T-cell (primary cell): ENCODE measurements at regions not wholly inside any gene's neighbourhood (a gene's known extent, or its start where the extent isn't known, plus 50 kb on each side); places are given as distances from the start of the nearest gene placed in this dataset.
"Not testable (repeated sequence)": the region's sequence is repeated elsewhere in the genome, so short reads cannot be mapped to it uniquely, and the experiment has no call there.

ENCODE experiments used
- ATAC-seq, 4 experiments: fragments of 200-7000 bp in 3 of 4; fragments of 150-1000 bp in 1 of 4; cut with Tn5 transposase; replicated peaks in 1 of 4; 1 replicate in 3 of 4; 2 replicates in 1 of 4; pipeline ENCODE4 v1.10.0; 2021; ENCODE audit warnings: moderate library complexity in 3 of 4, mild to moderate bottlenecking in 2 of 4, moderate number of reproducible peaks in 1 of 4
- CTCF ChIA-PET, 2 donors: fragments of 300-600 bp; sonication (Branson Sonifier 250); formaldehyde crosslinking; loops; one replicate each; lab custom pipeline; 2022; ENCODE audit warnings: antibody characterized with exemption in 2 of 2; lab: Charles Lee
- POLR2A ChIA-PET, 2 donors: fragments of 300-600 bp; sonication (Branson Sonifier 250); formaldehyde crosslinking; loops; one replicate each; lab custom pipeline; 2022; ENCODE audit warnings: antibody characterized with exemption in 2 of 2; lab: Charles Lee
- DNase-seq, 35 experiments: peaks; one replicate each; pipeline versions ENCODE4 v3.0.0 to v3.0.0-alpha.2; 2013 to 2023
- H3K27ac ChIP-seq: one replicate; pipeline ENCODE4 v1.5.1; 2013; ENCODE audit warnings: low read length
- H3K27me3 ChIP-seq, 2 experiments: replicated peaks in 1 of 2; 1 replicate in 1 of 2; 2 replicates in 1 of 2; pipeline versions ENCODE4 v1.6.1 to v1.7.0; 2013; ENCODE audit warnings: low read length in 1 of 2, mixed read lengths in 1 of 2; ENCODE audit not compliant: control insufficient read depth in 2 of 2, insufficient read depth in 2 of 2; ENCODE audit errors: extremely low read depth in 1 of 2
- H3K36me3 ChIP-seq, 2 donors: 1 replicate in 1 of 2; 2 replicates in 1 of 2; pipeline versions ENCODE4 v1.6.1 to v1.7.0; 2013; ENCODE audit warnings: low read length in 1 of 2; ENCODE audit not compliant: control insufficient read depth in 2 of 2, insufficient read depth in 1 of 2; ENCODE audit errors: extremely low read depth in 1 of 2
- H3K4me1 ChIP-seq, 2 experiments: 1 replicate in 1 of 2; 2 replicates in 1 of 2; pipeline versions ENCODE4 v1.6.1 to v1.7.0; 2013; ENCODE audit warnings: low read length in 2 of 2, mixed read lengths in 1 of 2; ENCODE audit not compliant: insufficient read depth in 2 of 2, control insufficient read depth in 1 of 2; ENCODE audit errors: extremely low read depth in 1 of 2
- H3K4me3 ChIP-seq, 2 donors: 1 replicate in 1 of 2; 2 replicates in 1 of 2; pipeline versions ENCODE4 v1.5.1 to v1.7.0; 2013; ENCODE audit warnings: mild to moderate bottlenecking in 2 of 2, low read length in 1 of 2, moderate library complexity in 1 of 2; ENCODE audit not compliant: control insufficient read depth in 1 of 2; ENCODE audit errors: extremely low read depth in 1 of 2
- H3K9me3 ChIP-seq: 2 replicates; pipeline ENCODE4 v1.7.0; 2013
- H3K27ac Mint-ChIP-seq, 2 donors: one replicate each; pipeline ENCODE4 v1.8.0; 2020 to 2021; ENCODE audit warnings: mild to moderate bottlenecking in 2 of 2, mixed read lengths in 2 of 2
- H3K27me3 Mint-ChIP-seq, 2 donors: one replicate each; pipeline ENCODE4 v1.8.0; 2021 to 2022; ENCODE audit warnings: mixed read lengths in 2 of 2
- H3K36me3 Mint-ChIP-seq: one replicate; pipeline ENCODE4 v1.8.0; 2021; ENCODE audit warnings: mixed read lengths
- H3K4me1 Mint-ChIP-seq, 3 donors: one replicate each; pipeline ENCODE4 v1.8.0; 2020 to 2022; ENCODE audit warnings: mixed read lengths in 3 of 3, mild to moderate bottlenecking in 1 of 3
- H3K4me3 Mint-ChIP-seq, 3 donors: one replicate each; pipeline ENCODE4 v1.8.0; 2020 to 2022; ENCODE audit warnings: mild to moderate bottlenecking in 3 of 3, mixed read lengths in 3 of 3, moderate library complexity in 3 of 3
- H3K9me3 Mint-ChIP-seq, 3 donors: one replicate each; pipeline ENCODE4 v1.8.0; 2020 to 2022; ENCODE audit warnings: mixed read lengths in 3 of 3
- WGBS: methylation state at CpG from one replicate; pipeline ENCODE4 v1.1.5; 2013; ENCODE audit warnings: missing lambda C conversion rate; ENCODE audit not compliant: insufficient coverage; 5-methylcytosine and 5-hydroxymethylcytosine counted together

GRCh38 chr12:131263626-131264025 lies 309.9 kb downstream of the ADGRD1 start:
- Mint-ChIP-seq H3K36me3 (no peaks in the 10 kb centered on the region), H3K4me3 (no peak overlapping the region), H3K4me1 (no peaks in the 10 kb centered on the region), H3K9me3 (peaks cover 0 to 3% (median 0%) of the 10 kb centered on the region in 3 donors), H3K27ac (no peak overlapping the region), H3K27me3 (peaks cover 0 to 2% of the 10 kb centered on the region in 2 donors)
- no peak overlapping the region for H3K4me3 ChIP-seq
- ATAC-seq (no peak), DNase-seq (no peak)
- H3K36me3 ChIP-seq, result no peaks in the 10 kb centered on the region
- peaks cover 0 to 5% of the 10 kb centered on the region in 2 experiments for H3K27me3 ChIP-seq
- POLR2A ChIA-PET, result interaction anchor here in 1 of 2 donors (0.7 kb wide), 1 partner anchor 329 kb away, joined by 6 read pairs; no protein-coding TSS in a partner anchor
- WGBS, result 95% methylated on average over 6 of the region's 10 CpGs
- CTCF ChIA-PET, result no interaction called here
- H3K9me3 ChIP-seq, result no peaks in the 10 kb centered on the region
- no peaks in the 10 kb centered on the region for H3K4me1 ChIP-seq
- H3K27ac ChIP-seq, result no peak overlapping the region

- Mint-ChIP-seq H3K9me3 (no peaks in the 10 kb centered on the region), H3K27ac (no peak overlapping the region), H3K4me1 (no peaks in the 10 kb centered on the region), H3K27me3 (peaks cover 0 to 2% of the 10 kb centered on the region in 2 donors), H3K36me3 (no peaks in the 10 kb centered on the region), H3K4me3 (no peak overlapping the region)
- ChIA-PET POLR2A (no interaction called here), CTCF (no interaction called here)
- H3K9me3 ChIP-seq, result no peaks in the 10 kb centered on the region
- H3K36me3 ChIP-seq, result no peaks in the 10 kb centered on the region
- WGBS, result 86% methylated on average over 8 of the region's 10 CpGs
- DNase-seq (no peak), ATAC-seq (no peak)
- H3K4me1 ChIP-seq, result no peaks in the 10 kb centered on the region
- no peak overlapping the region for H3K27ac ChIP-seq
- H3K27me3 ChIP-seq, result peaks cover 0 to 8% of the 10 kb centered on the region in 2 experiments
- no peak overlapping the region for H3K4me3 ChIP-seq
Measured at GRCh38 chr12:131264635-131265034, 310.9 kb downstream of the ADGRD1 start.

GRCh38 chr12:131266591-131267467 lies 313.1 kb downstream of the ADGRD1 start:
- Histone ChIP-seq H3K4me1 (no peaks in the 10 kb centered on the region), H3K9me3 (no peaks in the 10 kb centered on the region), H3K27me3 (peaks cover 0 to 7% of the 10 kb centered on the region in 2 experiments), H3K4me3 (no peak overlapping the region), H3K27ac (no peak overlapping the region), H3K36me3 (no peaks in the 10 kb centered on the region)
- Mint-ChIP-seq H3K36me3 (no peaks in the 10 kb centered on the region), H3K27ac (no peak overlapping the region), H3K27me3 (no peaks in the 10 kb centered on the region), H3K4me3 (no peak overlapping the region), H3K4me1 (no peaks in the 10 kb centered on the region), H3K9me3 (no peaks in the 10 kb centered on the region)
- CTCF ChIA-PET, result no interaction called here
- ATAC-seq, result no peak
- WGBS, result 74% methylated on average over 15 of the region's 19 CpGs
- DNase-seq, result no peak
- POLR2A ChIA-PET, result no interaction called here

- DNase-seq, result no peak
- Histone ChIP-seq H3K4me1 (no peaks in the 10 kb centered on the region), H3K36me3 (no peaks in the 10 kb centered on the region), H3K9me3 (no peaks in the 10 kb centered on the region), H3K27ac (no peak overlapping the region), H3K27me3 (peaks cover 0 to 9% of the 10 kb centered on the region in 2 experiments), H3K4me3 (no peak overlapping the region)
- WGBS, result 100% methylated on average over 3 of the region's 3 CpGs
- ChIA-PET CTCF (no interaction called here), POLR2A (no interaction called here)
- Mint-ChIP-seq H3K27me3 (no peaks in the 10 kb centered on the region), H3K36me3 (no peaks in the 10 kb centered on the region), H3K9me3 (no peaks in the 10 kb centered on the region), H3K4me1 (no peaks in the 10 kb centered on the region), H3K4me3 (no peak overlapping the region), H3K27ac (no peak overlapping the region)
- no peak for ATAC-seq
Measured at GRCh38 chr12:131267576-131267975, 313.9 kb downstream of the ADGRD1 start.

- no CpG with 5 or more reads among the region's 7 CpGs for WGBS
- H3K9me3 Mint-ChIP-seq, H3K4me3 Mint-ChIP-seq, H3K27me3 Mint-ChIP-seq, H3K27ac Mint-ChIP-seq, H3K4me1 ChIP-seq, H3K9me3 ChIP-seq, H3K36me3 ChIP-seq, H3K36me3 Mint-ChIP-seq, H3K27ac ChIP-seq, H3K4me3 ChIP-seq, POLR2A ChIA-PET, CTCF ChIA-PET, ATAC-seq, H3K27me3 ChIP-seq, H3K4me1 Mint-ChIP-seq, DNase-seq: not testable (repeated sequence)
Measured at GRCh38 chr12:131268123-131268522, 314.4 kb downstream of the ADGRD1 start.

- WGBS, result no CpG with 5 or more reads among the region's 4 CpGs
- H3K27me3 Mint-ChIP-seq, H3K36me3 Mint-ChIP-seq, H3K27me3 ChIP-seq, H3K4me1 ChIP-seq, POLR2A ChIA-PET, H3K4me3 Mint-ChIP-seq, H3K4me1 Mint-ChIP-seq, H3K9me3 ChIP-seq, H3K27ac ChIP-seq, DNase-seq, ATAC-seq, H3K9me3 Mint-ChIP-seq, H3K4me3 ChIP-seq, H3K27ac Mint-ChIP-seq, CTCF ChIA-PET, H3K36me3 ChIP-seq: not testable (repeated sequence)
Measured at GRCh38 chr12:131268571-131268970, 314.9 kb downstream of the ADGRD1 start.
